HL-60/S4 treated with retinoic acid at 250 ng/mL for 4 days and 3 days (cell line): ENCODE measurements at regions not wholly inside any gene's neighbourhood (a gene's known extent, or its start where the extent isn't known, plus 50 kb on each side); places are given as distances from the start of the nearest gene placed in this dataset.

Experiments
- in situ Hi-C: fragments of 300-500 bp; cut with MboI; formaldehyde crosslinking; loops from 2 replicates; pipeline ENCODE4 v1.7.0; 2022; ENCODE audit warnings: low sequenced_read_pairs

DNA sequence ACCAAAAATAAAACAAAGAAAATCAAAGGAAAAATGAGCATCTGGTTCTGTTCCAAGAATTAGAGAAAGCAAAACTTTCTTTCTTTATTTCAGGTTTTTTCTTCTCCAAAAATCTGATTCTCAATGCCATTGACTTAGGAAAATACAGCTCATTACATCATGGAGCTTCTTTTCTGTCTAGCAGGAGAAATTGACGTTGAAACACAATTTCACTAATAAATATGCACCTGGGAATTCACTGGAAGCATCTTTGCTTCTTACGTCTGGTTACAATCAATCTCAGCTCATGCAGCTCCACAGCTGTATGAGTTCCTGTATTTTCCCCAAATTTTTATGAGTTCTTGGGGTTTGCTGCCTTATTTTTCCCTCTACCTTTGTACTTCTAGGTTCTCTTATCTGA lies 1568.6 kb upstream of the GOT2 start:
- in situ Hi-C loops, result no loop called here

DNA sequence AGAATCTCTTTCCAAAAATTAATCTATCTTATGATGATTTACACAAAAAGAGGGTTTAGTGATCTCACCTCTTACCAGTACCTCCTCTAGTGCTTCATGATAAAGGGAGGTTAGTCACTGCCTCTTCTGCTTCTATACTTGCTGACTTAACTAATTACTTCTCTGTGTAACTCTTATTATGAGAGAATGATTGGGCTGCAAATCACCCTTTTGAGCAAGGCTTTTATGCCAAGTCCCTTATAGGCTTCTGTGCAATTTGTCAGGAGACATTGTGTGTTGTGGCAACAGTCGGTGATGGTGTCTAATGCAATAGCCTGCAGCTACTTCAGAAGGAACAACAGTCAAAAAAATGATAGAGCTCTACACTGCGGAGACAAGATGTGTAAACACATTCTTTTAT lies 1568.1 kb upstream of the GOT2 start:
- in situ Hi-C loops, result no loop called here

DNA sequence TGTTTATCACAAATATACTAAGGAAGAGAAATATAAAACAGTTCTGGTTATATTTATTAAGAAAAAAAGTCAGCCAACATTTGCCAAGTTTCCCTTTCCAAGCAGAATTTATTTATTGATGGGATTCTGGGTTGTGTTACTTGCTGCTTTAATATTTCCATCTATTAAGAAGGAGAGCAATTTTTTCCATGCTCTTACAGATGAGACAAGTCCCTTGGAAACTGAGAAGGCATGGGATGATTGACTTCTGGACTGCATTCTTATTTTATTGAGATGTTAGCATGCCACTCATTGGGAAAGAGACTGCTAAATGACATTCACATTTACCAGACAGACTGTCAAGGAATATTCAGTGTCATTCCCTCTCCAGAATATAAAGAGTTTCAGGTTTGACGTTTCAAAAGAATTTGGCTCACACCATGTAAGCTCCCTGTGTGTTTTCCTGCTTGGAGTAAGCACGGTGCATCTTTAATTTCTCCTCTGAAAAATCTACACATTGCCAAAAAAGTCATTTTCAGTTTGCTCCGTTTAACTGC lies 1565.2 kb upstream of the GOT2 start:
- in situ Hi-C loops, result no loop called here

DNA sequence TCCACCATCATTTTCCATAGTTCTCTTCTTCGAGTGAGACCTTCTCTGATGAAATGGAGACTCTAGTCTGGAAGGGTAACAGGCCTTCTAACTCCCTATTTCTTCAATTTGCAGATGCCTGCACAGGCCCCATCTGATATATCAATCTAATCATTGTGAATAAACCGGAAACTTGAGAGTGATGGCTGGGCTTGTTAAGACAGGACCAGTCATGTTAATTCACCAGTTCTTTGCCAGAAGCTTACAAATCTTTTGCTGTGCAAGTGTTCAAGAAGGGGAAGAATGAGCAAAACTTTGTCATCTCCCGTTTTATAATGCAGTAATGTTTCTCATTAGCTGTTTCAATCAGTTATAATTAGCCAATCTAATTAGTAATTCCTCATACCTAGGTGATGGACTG lies 1561.3 kb upstream of the GOT2 start:
- in situ Hi-C loops, result no loop called here

DNA sequence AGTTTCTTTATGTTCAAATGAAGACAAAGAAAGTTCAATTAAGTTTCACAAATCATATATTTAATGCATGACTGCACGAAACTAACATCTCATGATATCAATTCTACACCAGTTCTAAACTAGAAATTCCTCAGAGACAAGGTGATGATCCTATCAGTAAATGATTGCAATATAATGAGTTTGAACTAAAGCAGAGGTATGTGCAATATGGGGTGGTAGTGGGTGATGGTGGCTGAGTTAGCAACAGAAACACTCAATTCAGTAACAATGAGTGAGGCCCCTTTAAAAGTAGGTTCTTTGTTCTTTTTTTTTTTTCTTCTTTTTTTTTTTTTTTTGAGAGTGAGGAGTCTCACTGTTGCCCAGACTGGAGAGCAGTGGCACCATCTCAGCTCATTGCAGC lies 1551.7 kb upstream of the GOT2 start:
- in situ Hi-C loops, result no loop called here

DNA sequence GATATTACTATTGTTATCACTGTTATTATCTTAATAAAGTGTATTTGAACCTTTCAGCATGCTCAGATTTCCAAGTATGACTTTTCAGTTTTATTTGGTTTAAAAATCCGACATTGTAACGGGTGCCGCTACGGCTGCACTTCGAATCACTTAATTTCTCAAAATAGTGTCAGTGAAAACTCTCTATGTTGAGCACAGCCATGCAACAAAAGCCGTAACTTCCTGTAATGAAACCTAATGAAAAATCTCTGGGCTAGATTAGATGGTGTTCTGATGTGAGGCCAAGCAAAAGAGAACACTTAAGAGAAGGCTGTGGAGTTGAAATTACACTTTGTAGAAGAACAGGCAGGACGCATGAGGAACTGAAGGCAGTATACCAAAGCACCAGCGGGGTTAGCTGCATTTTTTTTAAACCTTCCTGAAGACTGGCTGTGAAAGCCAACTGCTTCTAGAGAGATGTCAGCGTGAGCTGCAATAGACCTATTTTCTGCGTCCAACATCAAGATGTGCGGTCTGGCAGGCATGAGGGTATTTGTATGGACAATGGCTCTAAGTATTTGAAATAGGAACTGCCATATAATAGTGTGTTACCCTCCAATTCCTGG lies 1545.0 kb upstream of the GOT2 start:
- in situ Hi-C loops, result no loop called here

DNA sequence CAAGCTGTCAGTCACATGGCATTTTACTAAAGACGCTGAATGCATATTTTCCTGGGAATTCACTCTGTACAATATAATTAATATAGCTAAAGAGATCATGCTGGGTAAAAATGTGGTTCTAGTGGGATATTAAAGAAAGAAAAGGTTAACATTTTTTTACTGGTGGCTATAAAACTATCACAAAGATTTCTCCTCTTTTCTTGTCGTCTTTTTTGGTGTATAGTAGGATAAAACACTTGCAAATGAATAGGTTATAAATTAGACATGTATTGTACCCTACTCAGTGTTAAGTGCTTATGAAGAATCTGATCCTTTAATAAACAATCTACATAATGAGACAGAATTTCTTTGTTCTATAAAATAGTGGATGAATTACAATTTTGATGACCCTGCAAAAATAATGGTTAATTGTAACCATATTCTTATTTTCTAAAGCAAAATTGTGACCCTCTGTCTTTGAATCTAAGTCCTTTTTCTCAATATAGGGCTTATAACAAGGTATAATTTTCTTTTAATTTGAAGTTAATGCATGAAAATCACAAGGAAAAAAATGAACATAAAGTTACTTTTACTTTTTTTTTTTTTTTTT lies 1540.4 kb upstream of the GOT2 start:
- in situ Hi-C loops, result no loop called here

DNA sequence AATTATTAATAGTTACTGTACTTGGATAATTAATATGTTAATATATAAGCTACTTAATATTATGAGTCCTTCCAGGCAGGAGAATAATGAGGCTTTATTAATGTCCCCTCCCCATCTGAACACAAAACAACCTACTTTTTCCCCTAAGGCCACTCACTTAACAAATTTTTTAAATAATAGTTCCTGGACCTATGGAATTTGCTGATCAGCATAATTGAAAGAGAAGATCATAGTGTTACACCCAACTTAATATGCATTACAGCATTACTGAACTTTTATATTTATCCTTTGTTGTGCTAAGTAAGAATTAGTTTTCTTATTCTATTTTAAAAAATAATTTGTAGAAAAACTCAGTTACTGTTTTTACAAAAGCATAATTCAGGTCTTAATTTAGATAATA lies 1537.7 kb upstream of the GOT2 start:
- in situ Hi-C loops, result no loop called here

DNA sequence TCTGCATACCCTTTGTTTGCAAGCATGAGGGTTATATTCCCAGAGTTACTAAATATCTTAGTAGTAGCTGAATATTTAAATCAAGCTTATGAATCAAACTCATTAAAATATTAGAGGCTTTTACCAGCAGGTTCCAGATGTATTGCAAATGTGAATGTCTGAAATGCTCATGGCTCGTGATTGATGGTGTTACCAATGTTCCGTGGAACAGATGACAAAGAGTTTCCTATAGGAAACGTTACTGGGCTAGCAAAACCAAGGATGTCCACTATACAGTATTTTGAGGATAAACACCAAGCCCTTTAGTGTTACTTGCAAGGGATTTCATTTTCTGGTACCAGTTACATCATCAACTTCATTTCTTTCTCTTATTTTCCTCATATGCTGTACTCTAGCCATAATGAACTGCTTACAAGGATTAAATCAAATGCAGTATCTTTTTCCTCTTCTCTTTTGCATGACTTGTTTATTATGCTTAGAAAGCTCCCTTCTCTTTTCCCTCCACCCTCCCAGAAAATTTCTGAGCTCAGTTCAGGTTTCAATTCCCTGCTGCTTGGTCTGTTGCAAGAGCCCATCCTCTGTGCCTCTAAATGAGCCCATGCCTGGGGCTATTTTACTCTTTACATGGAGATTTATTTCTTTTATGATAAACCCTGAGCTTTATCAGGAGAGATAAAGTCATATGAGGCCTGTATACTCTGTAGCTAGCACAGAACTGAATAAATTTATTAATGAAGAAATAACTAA lies 1537.1 kb upstream of the GOT2 start:
- in situ Hi-C loops, result no loop called here

DNA sequence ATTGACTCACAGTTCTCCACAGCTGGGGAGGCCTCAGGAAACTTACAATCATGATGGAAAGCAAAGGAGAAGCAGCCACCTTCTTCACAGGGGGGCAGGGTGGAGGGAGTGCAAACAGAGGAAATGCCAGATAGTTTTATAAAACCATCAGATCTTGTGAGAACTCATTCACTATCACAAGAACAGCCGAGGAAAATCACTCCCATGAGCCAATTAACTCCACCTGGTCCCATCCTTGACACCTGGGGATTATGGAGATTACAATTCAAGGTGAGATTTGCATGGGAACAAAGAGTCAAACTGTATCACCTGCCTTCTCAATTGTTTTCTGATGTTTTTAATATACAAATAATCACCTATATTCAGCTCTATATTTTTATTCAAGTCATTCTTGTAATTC lies 1527.3 kb upstream of the GOT2 start:
- in situ Hi-C loops, result no loop called here

DNA sequence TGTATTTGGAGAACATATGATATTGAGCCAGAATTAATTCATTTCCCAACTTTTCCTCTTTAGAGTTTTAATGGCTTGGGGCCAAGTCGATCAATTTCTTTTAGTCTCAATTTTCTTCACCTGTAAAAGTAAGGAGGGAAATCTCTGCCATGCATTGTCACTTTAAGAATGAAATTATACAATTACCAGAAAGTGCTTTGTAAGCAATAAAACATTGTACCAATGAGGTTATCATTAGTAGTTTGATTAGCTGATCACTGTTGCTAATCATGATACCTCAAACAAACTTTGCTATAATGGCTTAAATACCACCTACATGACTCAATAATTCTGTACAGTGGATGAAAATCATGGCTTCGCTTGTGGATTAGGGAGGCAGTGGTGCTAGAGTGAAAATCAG lies 1525.8 kb upstream of the GOT2 start:
- in situ Hi-C loops, result no loop called here

DNA sequence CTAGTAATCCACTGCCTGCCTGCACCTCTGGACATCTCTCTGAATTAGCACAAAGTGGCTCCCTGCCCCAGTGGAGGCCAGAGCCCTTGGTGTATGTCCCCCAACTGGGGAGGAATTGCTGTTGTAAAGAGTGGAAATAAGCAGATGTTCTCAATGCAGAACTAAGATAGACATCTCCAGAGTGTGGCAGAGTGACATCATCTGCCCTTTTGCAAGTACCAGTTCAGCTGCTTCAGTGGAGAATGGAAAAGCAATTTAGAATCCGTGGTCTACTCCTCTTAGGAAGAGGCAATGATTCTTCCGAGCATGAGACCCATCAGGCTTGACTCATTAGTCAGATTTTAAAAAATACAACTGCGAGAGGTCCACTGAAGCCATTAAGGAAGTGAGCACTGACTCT lies 1512.0 kb upstream of the GOT2 start:
- in situ Hi-C loops, result no loop called here

DNA sequence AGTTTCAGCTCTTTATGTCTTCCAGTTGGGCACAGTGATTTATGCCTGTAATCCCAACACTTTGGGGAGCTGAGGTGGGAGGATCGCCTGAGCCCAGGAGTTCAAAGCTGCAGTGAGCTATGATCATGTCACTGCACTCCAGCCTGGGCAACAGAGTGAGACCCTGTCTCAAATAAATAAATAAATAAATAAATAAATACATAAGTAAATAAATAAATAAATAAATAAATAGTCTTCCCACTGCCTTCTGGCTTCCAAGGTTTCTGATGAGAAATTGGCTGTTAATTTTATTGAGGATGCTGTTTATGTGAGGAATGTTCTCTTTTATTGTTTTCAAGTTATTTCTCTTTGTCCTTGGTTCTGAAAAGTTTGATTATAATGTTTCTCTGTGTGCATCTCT lies 1507.6 kb upstream of the GOT2 start:
- in situ Hi-C loops, result no loop called here

DNA sequence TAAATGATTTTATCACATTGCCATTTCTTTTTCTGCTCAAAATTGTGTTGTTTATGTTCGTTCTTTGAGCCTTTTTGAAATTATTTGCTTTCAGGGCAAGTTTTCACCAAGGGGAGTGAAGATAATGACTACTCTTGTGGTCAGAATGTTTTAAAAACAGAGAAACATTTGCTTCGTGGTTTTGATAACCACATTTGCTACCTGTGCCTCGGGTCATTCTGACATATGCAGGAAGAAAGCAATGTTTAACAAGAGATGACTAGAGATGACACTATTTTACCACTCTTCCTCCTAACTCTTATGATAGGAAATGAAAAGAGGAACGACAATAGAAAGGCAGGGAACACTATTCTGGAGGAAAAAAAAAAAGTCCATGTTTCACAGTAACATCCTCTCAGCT lies 1496.5 kb upstream of the GOT2 start:
- in situ Hi-C loops, result no loop called here

DNA sequence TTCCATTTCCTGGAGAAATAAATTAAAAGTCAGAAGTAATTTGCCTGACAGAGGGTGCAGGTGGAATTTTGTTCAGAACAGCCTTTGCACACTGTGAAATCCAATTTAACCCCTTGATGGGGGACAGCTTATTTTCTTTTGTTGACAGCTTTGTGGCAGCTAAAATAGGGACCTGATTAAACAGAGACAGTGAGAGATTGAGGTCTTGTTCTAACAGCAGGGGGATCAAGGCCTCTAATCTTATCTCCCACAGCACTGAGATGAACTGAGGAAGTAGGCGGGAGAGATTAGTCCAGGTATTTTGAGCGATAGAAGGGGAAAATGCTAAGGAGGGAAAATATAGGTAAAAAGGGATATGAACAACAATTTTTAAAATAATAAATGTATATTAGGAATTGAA lies 1491.4 kb upstream of the GOT2 start:
- in situ Hi-C loops, result no loop called here

DNA sequence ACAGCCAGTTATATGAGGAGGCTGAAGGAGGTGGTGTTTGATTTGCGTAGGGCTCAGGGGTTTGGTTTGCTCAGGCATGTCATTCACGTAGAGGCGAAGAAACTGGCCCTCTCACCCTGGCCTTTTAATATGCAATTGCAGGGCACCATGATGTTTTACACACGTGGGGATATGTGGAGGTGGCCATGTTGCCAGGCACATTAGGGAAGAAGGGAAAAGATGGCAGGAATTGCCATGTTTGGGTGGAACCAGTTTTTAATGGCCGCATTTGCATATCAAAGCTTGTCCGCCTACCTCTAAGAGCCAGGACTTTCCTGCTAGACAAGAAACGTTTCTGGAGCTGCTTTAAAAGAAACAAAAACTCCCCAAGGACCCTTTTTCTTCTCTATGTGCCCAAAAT lies 1483.7 kb upstream of the GOT2 start:
- in situ Hi-C loops, result loop anchor here (25.0 kb wide), 1 partner anchor 1380 kb away; no protein-coding TSS in a partner anchor

DNA sequence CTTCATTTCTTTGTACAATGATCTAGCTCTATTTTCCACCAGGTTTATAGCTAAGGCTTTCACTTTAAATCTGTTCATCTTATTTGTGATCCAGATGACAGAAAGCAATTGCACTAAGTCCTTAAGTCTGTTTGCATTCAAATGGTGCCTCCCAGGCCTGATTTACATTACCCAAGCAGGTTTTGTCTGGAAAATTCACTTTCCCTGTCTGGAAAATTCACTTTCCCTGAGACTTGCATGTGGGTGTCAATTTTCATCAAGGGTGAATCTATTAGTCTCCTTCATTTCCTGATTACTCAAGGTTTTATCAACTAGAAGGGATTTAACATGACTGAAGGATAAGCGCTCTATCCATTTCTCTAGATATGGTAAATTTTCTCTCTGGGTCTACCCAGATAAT lies 1480.2 kb upstream of the GOT2 start:
- in situ Hi-C loops, result loop anchor here (25.0 kb wide), 1 partner anchor 1377 kb away; no protein-coding TSS in a partner anchor

DNA sequence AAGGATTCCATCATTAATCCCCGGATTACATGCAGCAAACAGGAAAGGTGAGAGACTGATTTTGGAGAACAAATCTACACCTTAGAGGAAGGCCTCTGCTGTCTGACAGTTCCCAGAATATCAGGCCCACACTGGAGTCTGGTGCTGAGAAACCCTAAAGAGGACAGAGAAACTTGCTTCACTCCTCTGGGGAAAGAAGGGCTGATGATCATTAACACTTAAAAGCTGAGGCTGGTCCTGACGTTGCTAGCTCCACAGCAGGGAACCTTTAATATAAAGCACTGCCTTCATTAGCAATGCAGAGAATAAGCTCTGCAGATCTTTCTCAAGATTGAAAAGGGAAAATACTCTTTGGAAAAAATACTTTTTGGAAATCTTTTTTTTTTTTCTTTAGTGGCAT lies 1472.4 kb upstream of the GOT2 start:
- in situ Hi-C loops, result loop anchor here (25.0 kb wide), 1 partner anchor 1369 kb away; no protein-coding TSS in a partner anchor

DNA sequence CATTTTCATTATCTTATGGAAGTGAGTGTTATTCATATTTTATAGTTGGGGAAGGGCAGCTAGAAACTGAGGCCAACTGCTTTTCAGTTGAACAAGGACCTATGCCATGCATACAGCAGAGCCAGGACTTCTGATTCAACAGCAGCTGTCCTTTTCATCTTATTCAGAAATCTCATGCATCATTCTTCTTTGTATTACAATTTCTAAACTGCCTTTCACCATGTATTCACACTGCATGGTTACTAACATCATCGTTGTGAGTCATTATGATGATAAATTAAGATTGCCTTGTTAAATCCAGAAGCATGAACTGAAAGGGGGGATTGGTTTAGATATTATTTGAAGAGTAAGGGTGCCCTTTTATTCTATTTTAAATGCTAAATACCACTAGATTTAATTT lies 1470.1 kb upstream of the GOT2 start:
- in situ Hi-C loops, result loop anchor here (25.0 kb wide), 1 partner anchor 1367 kb away; no protein-coding TSS in a partner anchor

DNA sequence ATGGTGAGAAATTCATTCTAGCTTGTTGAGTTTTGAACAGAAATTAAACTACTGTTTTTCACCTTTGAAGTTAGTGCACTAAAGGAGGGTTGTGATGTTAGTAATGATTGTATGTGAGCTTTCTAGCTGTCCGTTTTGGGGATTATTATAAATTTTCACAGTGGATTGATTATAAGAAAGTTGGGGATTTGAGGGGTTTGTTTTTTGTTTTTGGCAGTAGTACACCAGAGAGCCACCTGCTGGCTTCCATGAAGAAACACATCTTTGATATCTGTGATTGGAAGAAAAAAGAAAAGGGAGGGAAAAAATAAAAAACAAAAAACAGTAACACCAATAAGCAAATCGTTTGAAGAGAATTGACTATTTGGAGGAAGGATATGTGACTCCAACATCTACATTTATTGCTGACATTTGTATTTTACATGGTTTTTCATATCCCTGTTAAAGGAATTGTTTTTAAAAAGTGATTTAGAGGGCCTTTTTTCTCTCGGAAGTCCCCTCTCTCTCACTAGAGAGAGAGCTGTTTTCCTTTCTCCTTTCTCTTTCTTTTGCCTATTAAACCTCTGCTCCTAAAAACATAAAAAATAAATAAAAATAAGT lies 1469.5 kb upstream of the GOT2 start:
- in situ Hi-C loops, result loop anchor here (25.0 kb wide), 1 partner anchor 1366 kb away; no protein-coding TSS in a partner anchor

DNA sequence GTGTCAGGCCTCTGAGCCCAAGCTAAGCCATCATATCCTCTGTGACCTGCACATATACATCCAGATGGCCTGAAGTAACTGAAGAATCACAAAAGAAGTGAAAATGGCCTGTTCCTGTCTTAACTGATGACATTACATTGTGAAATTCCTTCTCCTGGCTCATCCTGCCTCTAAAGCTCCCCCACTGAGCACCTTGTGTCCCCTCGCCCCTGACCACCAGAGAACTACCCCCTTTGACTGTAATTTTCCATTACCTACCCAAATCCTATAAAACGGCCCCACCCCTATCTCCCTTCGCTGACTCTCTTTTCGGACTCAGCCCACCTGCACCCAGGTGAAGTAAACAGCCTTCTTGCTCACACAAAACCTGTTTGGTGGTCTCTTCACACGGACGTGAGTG lies 1466.6 kb upstream of the GOT2 start:
- in situ Hi-C loops, result loop anchor here (25.0 kb wide), 1 partner anchor 1363 kb away; no protein-coding TSS in a partner anchor
